ENCODE measurements at regions not wholly inside any gene's neighbourhood (a gene's known extent, or its start where the extent isn't known, plus 50 kb on each side); places are given as distances from the start of the nearest gene placed in this dataset.

GRCh38 chr2:601387-601698, 75.9 kb downstream of the TMEM18 start:
- TF ChIP-seq, protein P1, sequence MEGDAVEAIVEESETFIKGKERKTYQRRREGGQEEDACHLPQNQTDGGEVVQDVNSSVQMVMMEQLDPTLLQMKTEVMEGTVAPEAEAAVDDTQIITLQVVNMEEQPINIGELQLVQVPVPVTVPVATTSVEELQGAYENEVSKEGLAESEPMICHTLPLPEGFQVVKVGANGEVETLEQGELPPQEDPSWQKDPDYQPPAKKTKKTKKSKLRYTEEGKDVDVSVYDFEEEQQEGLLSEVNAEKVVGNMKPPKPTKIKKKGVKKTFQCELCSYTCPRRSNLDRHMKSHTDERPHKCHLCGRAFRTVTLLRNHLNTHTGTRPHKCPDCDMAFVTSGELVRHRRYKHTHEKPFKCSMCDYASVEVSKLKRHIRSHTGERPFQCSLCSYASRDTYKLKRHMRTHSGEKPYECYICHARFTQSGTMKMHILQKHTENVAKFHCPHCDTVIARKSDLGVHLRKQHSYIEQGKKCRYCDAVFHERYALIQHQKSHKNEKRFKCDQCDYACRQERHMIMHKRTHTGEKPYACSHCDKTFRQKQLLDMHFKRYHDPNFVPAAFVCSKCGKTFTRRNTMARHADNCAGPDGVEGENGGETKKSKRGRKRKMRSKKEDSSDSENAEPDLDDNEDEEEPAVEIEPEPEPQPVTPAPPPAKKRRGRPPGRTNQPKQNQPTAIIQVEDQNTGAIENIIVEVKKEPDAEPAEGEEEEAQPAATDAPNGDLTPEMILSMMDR (IDR thresholded peaks at IDR 0.05) = no peak

DNA sequence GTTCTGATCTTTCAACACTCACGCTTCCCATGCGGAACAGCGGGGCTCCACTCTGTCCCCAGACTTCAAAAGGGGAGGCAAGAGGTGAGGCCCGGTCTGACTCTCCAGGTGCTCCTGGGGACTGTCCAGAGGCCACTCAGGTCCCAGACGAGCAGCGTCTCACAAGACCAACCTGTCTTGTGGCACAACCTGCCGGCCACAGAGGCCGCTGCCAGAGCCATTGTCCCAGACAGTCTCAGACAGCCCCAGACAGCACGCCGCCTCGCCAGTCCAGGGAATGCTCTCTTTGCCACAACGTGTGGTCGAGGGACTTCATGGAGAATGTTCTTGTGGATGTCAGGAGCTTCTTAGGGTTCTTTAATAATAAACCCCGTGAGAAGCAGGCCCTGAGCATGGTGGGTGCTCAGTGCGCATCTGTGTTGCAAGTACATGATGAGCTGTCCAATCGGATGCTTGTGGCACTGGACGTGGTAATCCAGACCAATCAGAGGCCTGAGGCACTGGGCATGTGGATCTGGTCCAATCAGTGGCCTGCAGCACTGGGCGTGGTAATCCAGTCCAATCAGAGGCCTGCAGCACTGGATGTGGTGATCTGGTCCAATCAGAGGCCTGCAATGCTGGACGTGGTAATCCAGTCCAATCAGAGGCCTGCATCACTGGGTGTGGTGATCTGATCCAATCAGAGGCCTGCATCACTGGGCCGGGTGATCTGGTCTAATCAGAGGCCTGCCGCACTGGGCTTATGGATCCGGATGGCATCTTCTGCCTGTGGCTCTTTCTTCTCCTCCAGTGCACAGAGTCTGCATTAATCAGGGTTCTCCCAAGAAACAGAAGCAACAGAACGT, 76.4 kb downstream of the TMEM18 start:
- no peaks in the 10 kb centered on the region for H3K36me3 Mint-ChIP-seq (ENCODE audit: unreplicated experiment)
- H3K27ac Mint-ChIP-seq (ENCODE audit: unreplicated experiment) = no peak overlapping the region
- H3K9me3 Mint-ChIP-seq (ENCODE audit: unreplicated experiment) = no peaks in the 10 kb centered on the region

More at GRCh38 chr2:601387-601698, 75.9 kb downstream of the TMEM18 start:
- Mint-ChIP-seq H3K27me3 (ENCODE audit: unreplicated experiment) (peaks cover 2% of the 10 kb centered on the region), H3K4me1 (ENCODE audit: unreplicated experiment) (peaks cover 23% of the 10 kb centered on the region), H3K9me3 (ENCODE audit: unreplicated experiment) (no peaks in the 10 kb centered on the region), H3K4me3 (ENCODE audit: unreplicated experiment) (no peak overlapping the region), H3K27ac (ENCODE audit: unreplicated experiment) (no peak overlapping the region), H3K36me3 (ENCODE audit: unreplicated experiment) (no peaks in the 10 kb centered on the region)
- DNase-seq (ENCODE audit: extremely low spot score, unreplicated experiment) = peak; percentile 63

DNA sequence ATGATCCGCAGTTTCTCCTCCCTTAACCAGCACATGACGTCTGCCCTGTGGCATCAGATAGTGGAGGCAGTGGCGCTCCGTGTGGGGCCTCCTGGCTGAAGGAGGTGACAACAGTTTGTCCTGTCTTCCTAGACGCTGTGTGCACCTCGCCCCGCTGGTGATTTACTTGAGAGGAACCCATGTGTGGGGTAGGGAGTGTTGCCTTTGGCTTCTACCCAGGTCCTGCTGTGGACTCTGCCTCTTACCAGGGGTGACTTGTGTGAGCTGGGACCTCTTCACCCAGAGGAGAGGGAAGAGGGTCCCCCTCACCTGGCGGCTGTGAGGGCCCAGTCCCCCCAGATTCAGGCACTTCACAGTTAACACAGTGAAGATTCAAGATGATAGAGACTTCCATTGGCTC, 77.6 kb downstream of the TMEM18 start:
- Mint-ChIP-seq H3K4me1 (ENCODE audit: unreplicated experiment) (peaks cover 25% of the 10 kb centered on the region), H3K36me3 (ENCODE audit: unreplicated experiment) (no peaks in the 10 kb centered on the region), H3K9me3 (ENCODE audit: unreplicated experiment) (no peaks in the 10 kb centered on the region), H3K27ac (ENCODE audit: unreplicated experiment) (no peak overlapping the region), H3K4me3 (ENCODE audit: unreplicated experiment) (no peak overlapping the region), H3K27me3 (ENCODE audit: unreplicated experiment) (peaks cover 2% of the 10 kb centered on the region)
- TF ChIP-seq, protein P1 (IDR thresholded peaks at IDR 0.05) = no peak
- no peak for DNase-seq (ENCODE audit: extremely low spot score, unreplicated experiment)

More for the DNA sequence above, 76.4 kb downstream of the TMEM18 start:
- peak; percentile 65 for DNase-seq (ENCODE audit: extremely low spot score, unreplicated experiment)
- peaks cover 25% of the 10 kb centered on the region for H3K4me1 Mint-ChIP-seq (ENCODE audit: unreplicated experiment)
- no peak overlapping the region for H3K4me3 Mint-ChIP-seq (ENCODE audit: unreplicated experiment)
- peaks cover 2% of the 10 kb centered on the region for H3K27me3 Mint-ChIP-seq (ENCODE audit: unreplicated experiment)
- TF ChIP-seq, protein P1 (IDR thresholded peaks at IDR 0.05) = no peak

DNA sequence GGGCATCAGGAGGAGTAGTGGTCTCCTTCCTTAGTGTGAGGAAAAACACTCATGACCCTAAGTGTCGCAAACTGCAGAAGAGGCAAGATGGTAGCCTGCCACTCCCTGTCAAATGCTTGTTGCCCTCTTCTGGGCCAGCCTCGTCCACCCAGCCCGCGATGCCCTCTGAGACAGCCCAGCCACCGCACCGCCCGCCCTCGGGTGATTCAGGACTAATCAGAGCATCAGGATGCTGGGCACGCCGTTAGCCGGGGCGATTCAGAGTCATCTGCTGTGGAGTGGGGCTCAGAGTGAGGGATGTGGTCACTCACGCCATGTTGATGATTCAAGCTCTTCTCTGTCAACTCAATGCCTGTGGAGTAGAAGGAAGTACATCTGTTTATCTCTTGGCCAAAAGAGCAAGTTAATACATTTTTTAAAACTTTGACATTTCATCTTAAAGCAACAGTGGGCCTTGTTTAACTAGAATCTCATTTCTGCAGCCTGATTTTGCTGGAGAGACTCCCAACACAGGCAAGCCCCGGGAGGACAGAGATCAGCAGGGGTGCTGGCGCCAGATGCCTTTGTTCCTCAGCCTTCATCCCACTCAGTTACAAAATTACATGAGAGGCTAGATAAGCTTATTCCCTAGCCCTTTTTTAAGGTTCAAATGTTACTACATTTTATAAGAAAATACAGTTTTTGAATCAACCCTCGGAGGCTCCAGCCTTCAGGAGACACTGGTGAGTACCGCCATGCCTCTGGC, 79.0 kb downstream of the TMEM18 start:
- no peaks in the 10 kb centered on the region for H3K36me3 Mint-ChIP-seq (ENCODE audit: unreplicated experiment)

More for the DNA sequence above, 79.0 kb downstream of the TMEM18 start:
- no peak overlapping the region for H3K4me3 Mint-ChIP-seq (ENCODE audit: unreplicated experiment)
- H3K27ac Mint-ChIP-seq (ENCODE audit: unreplicated experiment) = no peak overlapping the region
- peaks cover 25% of the 10 kb centered on the region for H3K4me1 Mint-ChIP-seq (ENCODE audit: unreplicated experiment)
- TF ChIP-seq, protein P1 (IDR thresholded peaks at IDR 0.05) = no peak
- H3K9me3 Mint-ChIP-seq (ENCODE audit: unreplicated experiment) = no peaks in the 10 kb centered on the region
- peak; percentile 81 for DNase-seq (ENCODE audit: extremely low spot score, unreplicated experiment)
- peaks cover 2% of the 10 kb centered on the region for H3K27me3 Mint-ChIP-seq (ENCODE audit: unreplicated experiment)
